Muscle layer of colon (tissue), 2 donors: ENCODE measurements at regions not wholly inside any gene's neighbourhood (a gene's known extent, or its start where the extent isn't known, plus 50 kb on each side); places are given as distances from the start of the nearest gene placed in this dataset.
"Not testable (repeated sequence)": the region's sequence is repeated elsewhere in the genome, so short reads cannot be mapped to it uniquely, and the experiment has no call there.

Experiments used
- H3K27ac ChIP-seq: one replicate; pipeline ENCODE4 v1.7.0; 2013; ENCODE audit warnings: low read depth, mild to moderate bottlenecking, low read length, moderate library complexity
- H3K27me3 ChIP-seq, 2 donors: one replicate each; pipeline ENCODE4 v1.7.0; 2013; ENCODE audit warnings: low read length in 2 of 2, mild to moderate bottlenecking in 2 of 2; ENCODE audit not compliant: insufficient read depth in 2 of 2, control insufficient read depth in 1 of 2
- H3K36me3 ChIP-seq: one replicate; pipeline ENCODE4 v1.7.0; 2013; ENCODE audit warnings: mild to moderate bottlenecking, low read length; ENCODE audit not compliant: insufficient read depth
- H3K4me1 ChIP-seq: one replicate; pipeline ENCODE4 v1.7.0; 2013; ENCODE audit warnings: mild to moderate bottlenecking, low read length; ENCODE audit not compliant: insufficient read depth
- H3K4me3 ChIP-seq, 2 donors: one replicate each; pipeline ENCODE4 v1.7.0; 2013; ENCODE audit warnings: low read length in 2 of 2, low read depth in 1 of 2, mild to moderate bottlenecking in 1 of 2, moderate library complexity in 1 of 2
- H3K9ac ChIP-seq: one replicate; pipeline ENCODE4 v1.7.0; 2013; ENCODE audit warnings: low read length
- H3K9me3 ChIP-seq: one replicate; pipeline ENCODE4 v1.7.0; 2013; ENCODE audit warnings: mild to moderate bottlenecking, low read length
- donor health status: abdominal sarcoma.
- donor health status: Adenocarcinoma of cecum.

GRCh38 chr7:46756256-46756655 is 825.7 kb downstream of the TNS3 start:
- H3K27ac ChIP-seq, result no peak overlapping the region
- H3K36me3 ChIP-seq, result no peaks in the 10 kb centered on the region
- H3K27me3 ChIP-seq, result no peaks in the 10 kb centered on the region
- peaks cover 21% of the 10 kb centered on the region for H3K4me1 ChIP-seq
- no peak overlapping the region for H3K9ac ChIP-seq
- H3K9me3 ChIP-seq, result no peaks in the 10 kb centered on the region
- no peak overlapping the region for H3K4me3 ChIP-seq

GRCh38 chr7:46755120-46756034 is 826.5 kb downstream of the TNS3 start:
- no peaks in the 10 kb centered on the region for H3K9me3 ChIP-seq
- H3K9ac ChIP-seq, result no peak overlapping the region
- no peaks in the 10 kb centered on the region for H3K36me3 ChIP-seq
- H3K27me3 ChIP-seq, result no peaks in the 10 kb centered on the region
- H3K27ac ChIP-seq, result no peak overlapping the region
- H3K4me1 ChIP-seq, result peaks cover 21% of the 10 kb centered on the region
- no peak overlapping the region for H3K4me3 ChIP-seq

GRCh38 chr7:46754140-46754720 is 827.7 kb downstream of the TNS3 start:
- H3K9ac ChIP-seq, result no peak overlapping the region
- H3K27me3 ChIP-seq, result no peaks in the 10 kb centered on the region
- no peak overlapping the region for H3K27ac ChIP-seq
- H3K4me1 ChIP-seq, result peaks cover 21% of the 10 kb centered on the region
- H3K4me3 ChIP-seq, result no peak overlapping the region
- H3K9me3 ChIP-seq, result no peaks in the 10 kb centered on the region
- H3K36me3 ChIP-seq, result no peaks in the 10 kb centered on the region

DNA sequence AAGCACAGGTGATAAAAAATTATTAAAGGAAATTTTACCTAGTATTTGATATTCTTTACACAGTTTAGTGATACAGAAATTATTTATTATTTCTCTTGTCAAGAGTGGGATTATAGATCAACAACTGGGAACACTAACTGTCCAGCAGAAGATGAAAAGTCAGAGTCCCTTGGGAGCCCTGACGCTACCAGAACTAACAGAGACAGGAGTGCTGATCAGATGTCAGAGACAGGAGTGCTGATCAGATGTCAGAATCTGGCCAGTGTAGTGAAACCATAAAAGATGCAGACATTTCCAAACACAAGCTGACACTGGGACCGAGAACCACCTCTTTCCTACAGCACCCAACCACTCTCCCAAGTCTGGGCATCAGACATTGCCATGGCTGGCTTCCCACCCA is 828.2 kb downstream of the TNS3 start:
- Histone ChIP-seq H3K4me3 (no peak overlapping the region), H3K9me3 (no peaks in the 10 kb centered on the region), H3K27me3 (no peaks in the 10 kb centered on the region), H3K27ac (no peak overlapping the region), H3K4me1 (peaks cover 21% of the 10 kb centered on the region), H3K36me3 (no peaks in the 10 kb centered on the region), H3K9ac (no peak overlapping the region)

GRCh38 chr7:46752881-46753366 is 829.0 kb downstream of the TNS3 start:
- no peaks in the 10 kb centered on the region for H3K27me3 ChIP-seq
- peaks cover 21% of the 10 kb centered on the region for H3K4me1 ChIP-seq
- H3K36me3 ChIP-seq, result no peaks in the 10 kb centered on the region
- no peak overlapping the region for H3K27ac ChIP-seq
- H3K9ac ChIP-seq, result no peak overlapping the region
- H3K9me3 ChIP-seq, result no peaks in the 10 kb centered on the region
- no peak overlapping the region for H3K4me3 ChIP-seq

DNA sequence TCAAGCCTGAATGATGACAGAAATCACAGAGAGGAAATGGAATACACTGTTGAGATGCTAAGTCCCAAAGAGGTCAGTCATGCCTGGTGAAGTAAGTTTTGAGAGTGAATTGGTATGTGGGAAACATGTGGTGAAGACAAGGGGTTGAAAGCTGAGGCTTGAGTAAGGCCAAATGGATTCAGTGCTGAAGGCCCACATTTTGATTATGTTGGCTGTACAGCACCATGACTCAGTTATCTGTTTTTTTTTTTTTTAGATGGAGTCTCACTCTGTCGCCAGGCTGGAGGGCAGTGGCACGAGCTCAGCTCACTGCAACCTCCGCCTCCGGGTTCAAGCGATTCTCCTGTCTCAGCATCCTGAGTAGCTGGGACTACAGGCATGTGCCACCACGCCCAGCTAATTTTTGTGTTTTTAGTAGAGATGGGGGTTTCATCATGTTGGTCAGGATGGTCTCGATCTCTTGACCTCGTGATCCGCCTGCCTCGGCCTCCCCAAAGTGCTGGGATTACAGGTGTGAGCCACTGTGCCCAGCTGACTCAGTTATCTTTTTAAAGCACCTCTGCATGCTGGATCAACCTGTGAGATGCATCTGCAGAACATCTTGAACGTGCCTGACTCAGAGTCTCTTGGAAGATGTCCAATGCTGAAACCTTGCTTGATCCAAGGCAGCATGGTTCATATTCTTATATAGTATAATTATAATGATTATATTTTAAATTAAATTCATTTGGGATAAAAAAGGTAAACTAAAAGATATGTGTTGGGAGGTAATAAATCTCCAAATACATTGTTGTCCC is 829.8 kb downstream of the TNS3 start:
- not testable (repeated sequence) for H3K4me3 ChIP-seq, H3K36me3 ChIP-seq, H3K27ac ChIP-seq, H3K27me3 ChIP-seq, H3K9me3 ChIP-seq, H3K9ac ChIP-seq
- peaks cover 21% of the 10 kb centered on the region for H3K4me1 ChIP-seq

- H3K9me3 ChIP-seq, result no peaks in the 10 kb centered on the region
- H3K4me3 ChIP-seq, result no peak overlapping the region
- no peak overlapping the region for H3K27ac ChIP-seq
- peaks cover 21% of the 10 kb centered on the region for H3K4me1 ChIP-seq
- no peaks in the 10 kb centered on the region for H3K36me3 ChIP-seq
- no peak overlapping the region for H3K9ac ChIP-seq
- no peaks in the 10 kb centered on the region for H3K27me3 ChIP-seq
Observed at GRCh38 chr7:46751471-46751870, 830.4 kb upstream of the IGFBP3 start.

GRCh38 chr7:46750321-46750865 is 829.3 kb upstream of the IGFBP3 start:
- no peak overlapping the region for H3K4me3 ChIP-seq
- H3K27me3 ChIP-seq, result no peaks in the 10 kb centered on the region
- peaks cover 21% of the 10 kb centered on the region for H3K4me1 ChIP-seq
- no peak overlapping the region for H3K9ac ChIP-seq
- no peaks in the 10 kb centered on the region for H3K9me3 ChIP-seq
- no peaks in the 10 kb centered on the region for H3K36me3 ChIP-seq
- H3K27ac ChIP-seq, result no peak overlapping the region

- Histone ChIP-seq H3K27me3 (no peaks in the 10 kb centered on the region), H3K9me3 (no peaks in the 10 kb centered on the region), H3K27ac (no peak overlapping the region), H3K4me1 (peaks cover 5% of the 10 kb centered on the region), H3K4me3 (no peak overlapping the region), H3K36me3 (no peaks in the 10 kb centered on the region), H3K9ac (no peak overlapping the region)
Observed at GRCh38 chr7:46747869-46748576, 827.0 kb upstream of the IGFBP3 start.

GRCh38 chr7:46746695-46747687 is 825.9 kb upstream of the IGFBP3 start:
- Histone ChIP-seq H3K27ac (no peak overlapping the region), H3K4me3 (no peak overlapping the region), H3K36me3 (no peaks in the 10 kb centered on the region), H3K9ac (no peak overlapping the region), H3K9me3 (no peaks in the 10 kb centered on the region), H3K4me1 (no peaks in the 10 kb centered on the region), H3K27me3 (no peaks in the 10 kb centered on the region)
